HepG2 (cell line): ENCODE measurements at regions not wholly inside any gene's neighbourhood (a gene's known extent, or its start where the extent isn't known, plus 50 kb on each side); places are given as distances from the start of the nearest gene placed in this dataset.

Experiments
- ATAC-seq: fragments of 200-7000 bp; cut with Tn5 transposase; 3 replicates; pipeline ENCODE4 v1.9.1; 2020; ENCODE audit warnings: mild to moderate bottlenecking, moderate library complexity
- BruUV-seq: library from RNA; stranded (reverse); fragments of 400-500 nt; replicated peaks from 2 replicates; lab custom pipeline; 2021; lab: Mats Ljungman, UMichigan
- CTCF ChIA-PET: fragments of 300-600 bp; formaldehyde crosslinking; extraction: SDS; loops from one replicate; lab custom pipeline; 2021; ENCODE audit warnings: low total read pairs, inconsistent platforms, low intra/inter-chr PET ratio; lab: Yijun Ruan, JAX
- POLR2A ChIA-PET: fragments of 350-600 bp; sonication (Branson Sonifier 250); formaldehyde crosslinking; loops from one replicate; lab custom pipeline; 2020; ENCODE audit warnings: antibody characterized with exemption, inconsistent platforms; lab: Yijun Ruan, JAX
- DNase-seq: peaks from one replicate; pipeline ENCODE4 v3.0.0-alpha.2; 2015; ENCODE audit warnings: low spot score
- FAIRE-seq: peaks from 3 replicates; lab custom pipeline; 2011; peaks lifted over from hg19 to GRCh38; lab: Jason Lieb, UNC
- H2AFZ ChIP-seq: one replicate; pipeline ENCODE4 v1.6.1; 2011; ENCODE audit warnings: low read length, inconsistent platforms
- H3K27ac ChIP-seq: fragments of 300-600 bp; 3 replicates; pipeline ENCODE4 v1.8.0; 2011; ENCODE audit warnings: mixed run types, mild to moderate bottlenecking, mixed read lengths, low read length, inconsistent platforms; ENCODE audit not compliant: insufficient read depth; ENCODE audit errors: extremely low read length
- H3K27me3 ChIP-seq, 2 experiments: fragments of 200-600 bp in 1 of 2; 2 replicates in 1 of 2; 3 replicates in 1 of 2; pipeline versions ENCODE4 v1.6.0 to v1.8.0; 2011; ENCODE audit warnings: low read length in 2 of 2, mild to moderate bottlenecking in 2 of 2, moderate library complexity in 2 of 2, inconsistent platforms in 1 of 2; ENCODE audit not compliant: insufficient read depth in 2 of 2, control insufficient read depth in 1 of 2
- H3K36me3 ChIP-seq, 2 experiments: fragments of 200-600 bp in 1 of 2; replicated peaks in 1 of 2; 2 replicates in 1 of 2; 3 replicates in 1 of 2; pipeline versions ENCODE4 v1.5.1 to v1.8.0; 2011; ENCODE audit warnings: low read length in 2 of 2, inconsistent platforms in 1 of 2; ENCODE audit not compliant: insufficient read depth in 2 of 2, control insufficient read depth in 1 of 2
- H3K4me1 ChIP-seq: 2 replicates; pipeline ENCODE4 v1.5.1; 2012; ENCODE audit warnings: low read length, inconsistent platforms; ENCODE audit not compliant: insufficient read depth
- H3K4me2 ChIP-seq: 2 replicates; pipeline ENCODE4 v1.6.0; 2011; ENCODE audit warnings: low read depth, low read length, inconsistent platforms
- H3K4me3 ChIP-seq, 3 experiments: fragments of 200-600 bp in 1 of 3; sonication (generic), shearing (Covaris generic) in 1 of 3; replicated peaks in 1 of 3; 2 replicates each; pipeline ENCODE4 v1.5.1; 2011 to 2016; ENCODE audit warnings: low read length in 3 of 3, inconsistent platforms in 2 of 3, low read depth in 2 of 3, mild to moderate bottlenecking in 2 of 3, control low read depth in 1 of 3, mixed read lengths in 1 of 3; ENCODE audit not compliant: insufficient read depth in 1 of 3
- H3K79me2 ChIP-seq: one replicate; pipeline ENCODE4 v1.6.1; 2011; ENCODE audit warnings: low read length, inconsistent platforms; ENCODE audit not compliant: insufficient read depth
- H3K9ac ChIP-seq: 2 replicates; pipeline ENCODE4 v1.6.0; 2011; ENCODE audit warnings: mild to moderate bottlenecking, low read depth, low read length, inconsistent platforms; ENCODE audit not compliant: insufficient read depth
- H3K9me3 ChIP-seq: 2 replicates; pipeline ENCODE4 v1.5.1; 2012; ENCODE audit warnings: mild to moderate bottlenecking, low read length
- H4K20me1 ChIP-seq: 2 replicates; pipeline ENCODE4 v1.6.0; 2011; ENCODE audit warnings: inconsistent platforms, mild to moderate bottlenecking, low read length, moderate library complexity; ENCODE audit not compliant: insufficient read depth
- CHD4 ChIP-seq: fragments of 200-600 bp; sonication (generic); IDR thresholded peaks from 2 replicates; pipeline ENCODE4 v1.7.0; 2017; ENCODE audit warnings: mild to moderate bottlenecking, low read length, borderline replicate concordance
- CREB3 ChIP-seq: sonication (generic); formaldehyde crosslinking; IDR thresholded peaks from 2 replicates; pipeline ENCODE4 v1.5.0; 2020; ENCODE audit warnings: missing genetic modification reagents
- FUBP1 ChIP-seq: sonication (generic); formaldehyde crosslinking; IDR thresholded peaks from 2 replicates; pipeline ENCODE4 v1.5.1; 2020; ENCODE audit warnings: missing genetic modification reagents, mild to moderate bottlenecking, borderline replicate concordance
- KDM5B ChIP-seq: sonication (generic); formaldehyde crosslinking; IDR thresholded peaks from 2 replicates; pipeline ENCODE4 v1.4.0; 2020; ENCODE audit warnings: missing genetic modification reagents, mild to moderate bottlenecking, borderline replicate concordance
- MEF2D ChIP-seq: sonication (generic); formaldehyde crosslinking; IDR thresholded peaks from 2 replicates; pipeline ENCODE4 v1.5.1; 2020; ENCODE audit warnings: mild to moderate bottlenecking, missing genetic modification reagents
- PATZ1 ChIP-seq: sonication (generic); formaldehyde crosslinking; IDR thresholded peaks from 2 replicates; pipeline ENCODE4 v1.4.0; 2020; ENCODE audit warnings: missing genetic modification reagents
- TBL1XR1 ChIP-seq: fragments of 150-350 bp; IDR thresholded peaks from 2 replicates; pipeline ENCODE4 v1.6.1; 2014; ENCODE audit warnings: borderline replicate concordance, low read length; ENCODE audit not compliant: partially characterized antibody
- WIZ ChIP-seq: sonication (generic); formaldehyde crosslinking; IDR thresholded peaks from 2 replicates; pipeline ENCODE4 v1.5.1; 2020; ENCODE audit warnings: mild to moderate bottlenecking, missing genetic modification reagents
- ZNF264 ChIP-seq: sonication (generic); formaldehyde crosslinking; IDR thresholded peaks from 2 replicates; pipeline ENCODE4 v1.4.0; 2020; ENCODE audit warnings: missing genetic modification reagents
- ZNF280B ChIP-seq: sonication (generic); formaldehyde crosslinking; IDR thresholded peaks from 2 replicates; pipeline ENCODE4 v1.5.0; 2020; ENCODE audit warnings: missing genetic modification reagents, mild to moderate bottlenecking, borderline replicate concordance
- WGBS: methylation state at CpG from one replicate; pipeline ENCODE4 v1.1.6; 2017; ENCODE audit warnings: low lambda C conversion rate; 5-methylcytosine and 5-hydroxymethylcytosine counted together
- in situ Hi-C: cut with HindIII; loops from 2 replicates; pipeline ENCODE4 v1.10.0; 2017; ENCODE audit warnings: low pct_unique_long_range_greater_than_20kb; ENCODE audit not compliant: extremely low pct_ligation_motif_present
- intact Hi-C: fragments of 100-400 bp; cut with micrococcal nuclease; formaldehyde crosslinking; loops from one replicate; pipeline ENCODE4 v1.10.0; 2022; ENCODE audit not compliant: unreplicated experiment
- TF ChIP-seq, protein P1 (sequence below): sonication (generic); formaldehyde crosslinking; IDR thresholded peaks from 2 replicates; pipeline ENCODE4 v1.4.0; 2020; ENCODE audit warnings: missing genetic modification reagents
- TF ChIP-seq, protein P2 (sequence below): IDR thresholded peaks from 2 replicates; pipeline ENCODE4 v1.6.1; 2016; ENCODE audit warnings: mild to moderate bottlenecking, missing biosample characterization, missing genetic modification reagents

- Histone ChIP-seq H4K20me1 (no peaks in the 10 kb centered on the region), H2AFZ (no peak overlapping the region), H3K27ac (no peak overlapping the region), H3K9ac (no peak overlapping the region), H3K79me2 (no peaks in the 10 kb centered on the region), H3K4me3 (no peak overlapping the region), H3K27me3 (peaks cover 0 to 7% of the 10 kb centered on the region in 2 experiments; a peak in 3 of 5 replicates), H3K4me2 (no peak overlapping the region), H3K4me1 (no peaks in the 10 kb centered on the region), H3K9me3 (no peaks in the 10 kb centered on the region), H3K36me3 (no peaks in the 10 kb centered on the region)
- in situ Hi-C loops: no loop called here
- ChIA-PET POLR2A (no interaction called here), CTCF (no interaction called here)
- ATAC-seq (no peak), DNase-seq (no peak), FAIRE-seq (no peak)
- no TSS peak for BruUV-seq
- 16% methylated on average over 3 of the region's 3 CpGs for WGBS
- TF ChIP-seq, protein P1, sequence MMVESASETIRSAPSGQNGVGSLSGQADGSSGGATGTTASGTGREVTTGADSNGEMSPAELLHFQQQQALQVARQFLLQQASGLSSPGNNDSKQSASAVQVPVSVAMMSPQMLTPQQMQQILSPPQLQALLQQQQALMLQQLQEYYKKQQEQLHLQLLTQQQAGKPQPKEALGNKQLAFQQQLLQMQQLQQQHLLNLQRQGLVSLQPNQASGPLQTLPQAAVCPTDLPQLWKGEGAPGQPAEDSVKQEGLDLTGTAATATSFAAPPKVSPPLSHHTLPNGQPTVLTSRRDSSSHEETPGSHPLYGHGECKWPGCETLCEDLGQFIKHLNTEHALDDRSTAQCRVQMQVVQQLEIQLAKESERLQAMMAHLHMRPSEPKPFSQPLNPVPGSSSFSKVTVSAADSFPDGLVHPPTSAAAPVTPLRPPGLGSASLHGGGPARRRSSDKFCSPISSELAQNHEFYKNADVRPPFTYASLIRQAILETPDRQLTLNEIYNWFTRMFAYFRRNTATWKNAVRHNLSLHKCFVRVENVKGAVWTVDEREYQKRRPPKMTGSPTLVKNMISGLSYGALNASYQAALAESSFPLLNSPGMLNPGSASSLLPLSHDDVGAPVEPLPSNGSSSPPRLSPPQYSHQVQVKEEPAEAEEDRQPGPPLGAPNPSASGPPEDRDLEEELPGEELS (CRISPR knock-in tag): no peak
- no peak for TF ChIP-seq ZNF264 (CRISPR knock-in tag)
- no peak for TF ChIP-seq ZNF280B (CRISPR knock-in tag)
- TF ChIP-seq, protein P2, sequence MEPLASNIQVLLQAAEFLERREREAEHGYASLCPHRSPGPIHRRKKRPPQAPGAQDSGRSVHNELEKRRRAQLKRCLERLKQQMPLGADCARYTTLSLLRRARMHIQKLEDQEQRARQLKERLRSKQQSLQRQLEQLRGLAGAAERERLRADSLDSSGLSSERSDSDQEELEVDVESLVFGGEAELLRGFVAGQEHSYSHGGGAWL: no peak
- no peak for TF ChIP-seq TBL1XR1
- no peak for TF ChIP-seq KDM5B
- no peak for TF ChIP-seq MEF2D (CRISPR knock-in tag)
- no peak for TF ChIP-seq CHD4
- TF ChIP-seq WIZ (CRISPR knock-in tag): no peak
- TF ChIP-seq FUBP1 (CRISPR knock-in tag): no peak
- TF ChIP-seq PATZ1 (CRISPR knock-in tag): no peak
- no peak for TF ChIP-seq CREB3 (CRISPR knock-in tag)
- intact Hi-C loops: no loop called here
Observed at GRCh38 chr13:29674532-29674931, 79.0 kb upstream of the SLC7A1 start.
